Breast epithelium (tissue), 3 donors: ENCODE measurements at regions not wholly inside any gene's neighbourhood (a gene's known extent, or its start where the extent isn't known, plus 50 kb on each side); places are given as distances from the start of the nearest gene placed in this dataset.

ENCODE experiments used
- CTCF ChIP-seq, 3 donors: fragments of 450-650 bp; IDR thresholded peaks; one replicate each; pipeline ENCODE4 v1.5.1; 2016 to 2017; ENCODE audit warnings: antibody characterized with exemption in 3 of 3, mild to moderate bottlenecking in 3 of 3, moderate library complexity in 3 of 3
- POLR2A ChIP-seq: fragments of 450-650 bp; IDR thresholded peaks from one replicate; pipeline ENCODE4 v1.6.1; 2016; ENCODE audit warnings: antibody characterized with exemption, mild to moderate bottlenecking, moderate library complexity

GRCh38 chr14:81771651-81772275 lies 238.1 kb upstream of the SEL1L start:
- no peak for TF ChIP-seq CTCF (IDR thresholded peaks at IDR 0.05)
- TF ChIP-seq POLR2A, result no peak
